GM18858 (cell line): ENCODE measurements at regions not wholly inside any gene's neighbourhood (a gene's known extent, or its start where the extent isn't known, plus 50 kb on each side); places are given as distances from the start of the nearest gene placed in this dataset.
"Not testable (repeated sequence)": the region's sequence is repeated elsewhere in the genome, so short reads cannot be mapped to it uniquely, and the experiment has no call there.

Experiments used
- ATAC-seq: cut with Tn5 transposase; IDR thresholded peaks from one replicate; pipeline ENCODE4 v1.9.1; 2021; ENCODE audit not compliant: unreplicated experiment

GRCh38 chr7:114802632-114803031 is 119.3 kb upstream of the MDFIC start:
- no peak for ATAC-seq

GRCh38 chr7:114806590-114807162 is 115.2 kb upstream of the MDFIC start:
- no peak for ATAC-seq

GRCh38 chr7:114812570-114812969 is 109.3 kb upstream of the MDFIC start:
- ATAC-seq, result no peak

GRCh38 chr7:114813624-114814023 is 108.3 kb upstream of the MDFIC start:
- ATAC-seq, result no peak

GRCh38 chr7:114817036-114817435 is 104.9 kb upstream of the MDFIC start:
- ATAC-seq, result not testable (repeated sequence)

- ATAC-seq, result no peak
Observed at GRCh38 chr7:114818501-114818900, 103.4 kb upstream of the MDFIC start.

GRCh38 chr7:114819616-114820362 is 102.1 kb upstream of the MDFIC start:
- no peak for ATAC-seq

GRCh38 chr7:114821030-114821900 is 100.6 kb upstream of the MDFIC start:
- no peak for ATAC-seq

GRCh38 chr7:114822131-114822530 is 99.8 kb upstream of the MDFIC start:
- no peak for ATAC-seq

GRCh38 chr7:114822844-114823243 is 99.0 kb upstream of the MDFIC start:
- ATAC-seq, result no peak

GRCh38 chr7:114823290-114823689 is 98.6 kb upstream of the MDFIC start:
- no peak for ATAC-seq

- no peak for ATAC-seq
Observed at GRCh38 chr7:114825423-114825951, 96.4 kb upstream of the MDFIC start.

- no peak for ATAC-seq
Observed at GRCh38 chr7:114830952-114831351, 90.9 kb upstream of the MDFIC start.

GRCh38 chr7:114832906-114833595 is 88.8 kb upstream of the MDFIC start:
- peak; percentile 94 for ATAC-seq

GRCh38 chr7:114835303-114835702 is 86.6 kb upstream of the MDFIC start:
- no peak for ATAC-seq

GRCh38 chr7:114835861-114836260 is 86.0 kb upstream of the MDFIC start:
- no peak for ATAC-seq

GRCh38 chr7:114842551-114843065 is 79.3 kb upstream of the MDFIC start:
- ATAC-seq, result no peak

- no peak for ATAC-seq
Observed at GRCh38 chr7:114843102-114843501, 78.8 kb upstream of the MDFIC start.

GRCh38 chr7:114851406-114852061 is 70.4 kb upstream of the MDFIC start:
- ATAC-seq, result no peak

GRCh38 chr7:114852293-114852692 is 69.6 kb upstream of the MDFIC start:
- ATAC-seq, result no peak
